Neural crest cell (in vitro differentiated cells): ENCODE measurements at regions not wholly inside any gene's neighbourhood (a gene's known extent, or its start where the extent isn't known, plus 50 kb on each side); places are given as distances from the start of the nearest gene placed in this dataset.
"Not testable (repeated sequence)": the region's sequence is repeated elsewhere in the genome, so short reads cannot be mapped to it uniquely, and the experiment has no call there.

Experiments used
- DNase-seq: peaks from one replicate; pipeline ENCODE4 v3.0.0; 2021; ENCODE audit warnings: low read depth, mixed read lengths, low spot score
- H3K27ac Mint-ChIP-seq: one replicate; pipeline ENCODE4 v1.8.0; 2021; ENCODE audit warnings: mild to moderate bottlenecking, mixed read lengths; ENCODE audit not compliant: unreplicated experiment
- H3K27me3 Mint-ChIP-seq: 2 replicates; pipeline ENCODE4 v1.8.0; 2021; ENCODE audit warnings: low read depth, mild to moderate bottlenecking, mixed read lengths
- H3K36me3 Mint-ChIP-seq: 2 replicates; pipeline ENCODE4 v1.8.0; 2021; ENCODE audit warnings: low read depth, mild to moderate bottlenecking, mixed read lengths
- H3K4me1 Mint-ChIP-seq: 2 replicates; pipeline ENCODE4 v1.8.0; 2021; ENCODE audit warnings: mixed read lengths
- H3K4me3 Mint-ChIP-seq: one replicate; pipeline ENCODE4 v1.8.0; 2021; ENCODE audit warnings: mild to moderate bottlenecking, mixed read lengths
- H3K9me3 Mint-ChIP-seq: 2 replicates; pipeline ENCODE4 v1.8.0; 2021; ENCODE audit warnings: mixed read lengths
- TF ChIP-seq, protein P1 (sequence below): fragments of 200-600 bp; sonication (generic); conservative IDR thresholded peaks from 2 replicates; pipeline ENCODE4 v1.5.0; 2021; ENCODE audit warnings: antibody characterized with exemption, mild to moderate bottlenecking

DNA sequence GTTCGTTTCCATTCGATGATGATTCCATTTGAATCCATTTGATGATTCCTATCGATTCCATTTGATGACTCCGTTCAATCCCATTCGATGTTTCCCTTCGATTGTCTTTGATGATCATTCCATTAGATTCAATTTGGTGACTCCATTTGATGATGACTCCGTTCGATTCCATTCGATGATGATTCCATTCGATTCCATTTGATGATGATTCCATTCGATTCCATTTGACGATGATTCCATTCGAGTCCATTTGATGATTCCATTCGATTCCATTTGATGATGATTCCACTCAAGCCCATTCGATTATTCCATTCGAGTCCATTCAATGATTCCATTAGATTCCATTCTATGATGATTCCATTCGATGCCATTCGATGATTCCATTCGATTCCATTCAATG, 2730.6 kb downstream of the RPIA start:
- Mint-ChIP-seq H3K36me3 (peaks cover 28% of the 10 kb centered on the region), H3K9me3 (peaks cover 21% of the 10 kb centered on the region)
- DNase-seq, H3K4me3 Mint-ChIP-seq, H3K27ac Mint-ChIP-seq, H3K27me3 Mint-ChIP-seq, H3K4me1 Mint-ChIP-seq: not testable (repeated sequence)

- peaks cover 11% of the 10 kb centered on the region for H3K36me3 Mint-ChIP-seq
- H3K4me1 Mint-ChIP-seq, DNase-seq, H3K4me3 Mint-ChIP-seq, H3K27me3 Mint-ChIP-seq, H3K27ac Mint-ChIP-seq: not testable (repeated sequence)
- H3K9me3 Mint-ChIP-seq: peaks cover 11% of the 10 kb centered on the region
Observed at GRCh38 chr2:91427148-91427547, 2735.7 kb downstream of the RPIA start.

DNA sequence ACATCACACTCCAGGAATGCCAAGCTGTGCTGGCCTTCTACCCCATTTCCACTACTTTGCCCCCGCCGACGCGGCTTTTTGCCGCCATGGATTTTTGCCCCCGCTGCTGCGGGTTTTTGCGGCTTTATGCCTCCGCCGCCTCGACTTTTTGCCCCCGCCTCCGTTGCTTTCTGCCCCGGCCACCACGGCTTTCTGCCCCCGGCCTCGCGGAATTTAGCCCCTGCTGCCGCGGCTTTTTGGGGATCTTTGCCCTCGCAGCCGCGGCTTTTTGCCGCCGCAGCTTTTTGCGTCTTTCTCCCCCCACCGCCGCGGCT, 2750.4 kb downstream of the RPIA start:
- not testable (repeated sequence) for H3K36me3 Mint-ChIP-seq, H3K4me1 Mint-ChIP-seq, H3K27ac Mint-ChIP-seq, H3K9me3 Mint-ChIP-seq, H3K4me3 Mint-ChIP-seq, H3K27me3 Mint-ChIP-seq, DNase-seq

DNA sequence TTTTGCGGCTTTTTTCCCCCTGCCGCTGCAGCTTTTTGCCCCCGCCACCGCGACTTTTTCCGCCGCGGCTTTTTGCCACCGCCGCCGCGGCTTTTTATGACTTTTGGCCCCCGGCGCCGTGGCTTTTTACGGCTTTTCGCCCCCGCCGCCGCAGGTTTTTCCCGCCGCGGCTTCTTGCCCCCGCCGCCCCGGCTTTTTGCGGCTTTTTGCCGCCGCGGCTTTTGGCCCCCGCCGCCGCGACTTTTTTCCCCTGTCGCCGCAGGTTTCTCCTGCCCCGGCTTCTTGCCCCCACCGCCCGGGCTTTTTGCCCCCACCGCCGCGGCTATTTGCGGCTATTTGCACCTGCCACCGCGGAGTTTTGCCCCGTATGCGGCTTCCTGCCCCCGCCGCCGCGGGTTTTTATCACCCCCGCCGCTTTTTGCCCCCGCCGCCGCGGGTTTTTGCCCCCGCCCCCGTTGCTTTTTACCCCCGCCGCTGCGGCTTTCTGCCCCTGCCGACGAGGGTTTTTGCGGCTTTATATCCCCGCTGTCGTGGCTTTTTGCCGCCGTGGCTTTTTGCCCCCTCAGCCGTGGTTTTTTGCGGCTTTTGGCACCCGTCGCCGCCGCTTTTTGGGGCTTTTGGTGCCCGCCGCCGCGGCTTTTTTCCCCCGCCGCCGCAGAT, 2750.9 kb downstream of the RPIA start:
- DNase-seq: no peak
- Mint-ChIP-seq H3K9me3 (peaks cover 6% of the 10 kb centered on the region), H3K36me3 (peaks cover 7% of the 10 kb centered on the region), H3K27me3 (peaks cover 2% of the 10 kb centered on the region), H3K27ac (no peak overlapping the region), H3K4me1 (no peaks in the 10 kb centered on the region), H3K4me3 (no peak overlapping the region)
- TF ChIP-seq, protein P1, sequence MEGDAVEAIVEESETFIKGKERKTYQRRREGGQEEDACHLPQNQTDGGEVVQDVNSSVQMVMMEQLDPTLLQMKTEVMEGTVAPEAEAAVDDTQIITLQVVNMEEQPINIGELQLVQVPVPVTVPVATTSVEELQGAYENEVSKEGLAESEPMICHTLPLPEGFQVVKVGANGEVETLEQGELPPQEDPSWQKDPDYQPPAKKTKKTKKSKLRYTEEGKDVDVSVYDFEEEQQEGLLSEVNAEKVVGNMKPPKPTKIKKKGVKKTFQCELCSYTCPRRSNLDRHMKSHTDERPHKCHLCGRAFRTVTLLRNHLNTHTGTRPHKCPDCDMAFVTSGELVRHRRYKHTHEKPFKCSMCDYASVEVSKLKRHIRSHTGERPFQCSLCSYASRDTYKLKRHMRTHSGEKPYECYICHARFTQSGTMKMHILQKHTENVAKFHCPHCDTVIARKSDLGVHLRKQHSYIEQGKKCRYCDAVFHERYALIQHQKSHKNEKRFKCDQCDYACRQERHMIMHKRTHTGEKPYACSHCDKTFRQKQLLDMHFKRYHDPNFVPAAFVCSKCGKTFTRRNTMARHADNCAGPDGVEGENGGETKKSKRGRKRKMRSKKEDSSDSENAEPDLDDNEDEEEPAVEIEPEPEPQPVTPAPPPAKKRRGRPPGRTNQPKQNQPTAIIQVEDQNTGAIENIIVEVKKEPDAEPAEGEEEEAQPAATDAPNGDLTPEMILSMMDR: no peak

GRCh38 chr2:91442906-91443729, 2751.6 kb downstream of the RPIA start:
- not testable (repeated sequence) for H3K27ac Mint-ChIP-seq, H3K9me3 Mint-ChIP-seq, H3K4me3 Mint-ChIP-seq, H3K36me3 Mint-ChIP-seq, H3K4me1 Mint-ChIP-seq, DNase-seq, H3K27me3 Mint-ChIP-seq

- not testable (repeated sequence) for H3K36me3 Mint-ChIP-seq, H3K4me1 Mint-ChIP-seq
Observed at GRCh38 chr2:91443730-91444115, 2752.2 kb downstream of the RPIA start.

GRCh38 chr2:91445705-91446104, 2754.2 kb downstream of the RPIA start:
- not testable (repeated sequence) for H3K27me3 Mint-ChIP-seq, H3K4me1 Mint-ChIP-seq, H3K36me3 Mint-ChIP-seq, DNase-seq, H3K4me3 Mint-ChIP-seq, H3K9me3 Mint-ChIP-seq, H3K27ac Mint-ChIP-seq

More at GRCh38 chr2:91443730-91444115, 2752.2 kb downstream of the RPIA start:
- H3K27me3 Mint-ChIP-seq, H3K9me3 Mint-ChIP-seq, H3K4me3 Mint-ChIP-seq, DNase-seq, H3K27ac Mint-ChIP-seq: not testable (repeated sequence)

- not testable (repeated sequence) for H3K4me3 Mint-ChIP-seq, H3K9me3 Mint-ChIP-seq, H3K36me3 Mint-ChIP-seq, H3K27me3 Mint-ChIP-seq, H3K27ac Mint-ChIP-seq, H3K4me1 Mint-ChIP-seq, DNase-seq
Observed at GRCh38 chr2:91446489-91446888, 2755.0 kb downstream of the RPIA start.

GRCh38 chr2:91446915-91447314, 2755.4 kb downstream of the RPIA start:
- H3K4me3 Mint-ChIP-seq, H3K4me1 Mint-ChIP-seq, DNase-seq, H3K27me3 Mint-ChIP-seq, H3K36me3 Mint-ChIP-seq, H3K27ac Mint-ChIP-seq, H3K9me3 Mint-ChIP-seq: not testable (repeated sequence)

GRCh38 chr2:91447508-91447907, 2756.0 kb downstream of the RPIA start:
- not testable (repeated sequence) for H3K4me3 Mint-ChIP-seq, H3K4me1 Mint-ChIP-seq, H3K36me3 Mint-ChIP-seq, H3K9me3 Mint-ChIP-seq, DNase-seq, H3K27me3 Mint-ChIP-seq, H3K27ac Mint-ChIP-seq

GRCh38 chr2:91462292-91462691, 2770.8 kb downstream of the RPIA start:
- H3K36me3 Mint-ChIP-seq, H3K9me3 Mint-ChIP-seq, H3K4me1 Mint-ChIP-seq, DNase-seq, H3K4me3 Mint-ChIP-seq, H3K27ac Mint-ChIP-seq, H3K27me3 Mint-ChIP-seq: not testable (repeated sequence)

DNA sequence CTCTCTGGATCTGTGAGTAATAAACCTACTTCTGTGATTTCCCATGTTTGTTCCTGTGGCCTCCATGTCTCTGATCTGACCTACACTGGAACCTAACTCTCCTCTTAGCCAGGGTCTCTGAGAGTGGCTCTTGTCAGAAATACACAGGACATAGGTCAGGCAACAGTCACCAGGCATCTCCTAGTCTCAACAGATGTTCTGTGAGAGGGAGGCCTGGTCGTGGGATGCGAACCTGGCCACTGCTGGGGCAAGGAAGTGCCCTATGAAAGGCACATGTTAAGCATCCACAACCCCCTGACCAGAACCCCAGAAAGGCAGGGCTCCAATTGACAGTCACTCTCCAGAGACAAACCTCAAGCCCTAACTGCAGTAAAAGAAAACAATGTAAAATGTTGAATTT, 2771.5 kb downstream of the RPIA start:
- not testable (repeated sequence) for H3K4me3 Mint-ChIP-seq, H3K9me3 Mint-ChIP-seq, DNase-seq, H3K4me1 Mint-ChIP-seq, H3K27ac Mint-ChIP-seq, H3K27me3 Mint-ChIP-seq, H3K36me3 Mint-ChIP-seq

DNA sequence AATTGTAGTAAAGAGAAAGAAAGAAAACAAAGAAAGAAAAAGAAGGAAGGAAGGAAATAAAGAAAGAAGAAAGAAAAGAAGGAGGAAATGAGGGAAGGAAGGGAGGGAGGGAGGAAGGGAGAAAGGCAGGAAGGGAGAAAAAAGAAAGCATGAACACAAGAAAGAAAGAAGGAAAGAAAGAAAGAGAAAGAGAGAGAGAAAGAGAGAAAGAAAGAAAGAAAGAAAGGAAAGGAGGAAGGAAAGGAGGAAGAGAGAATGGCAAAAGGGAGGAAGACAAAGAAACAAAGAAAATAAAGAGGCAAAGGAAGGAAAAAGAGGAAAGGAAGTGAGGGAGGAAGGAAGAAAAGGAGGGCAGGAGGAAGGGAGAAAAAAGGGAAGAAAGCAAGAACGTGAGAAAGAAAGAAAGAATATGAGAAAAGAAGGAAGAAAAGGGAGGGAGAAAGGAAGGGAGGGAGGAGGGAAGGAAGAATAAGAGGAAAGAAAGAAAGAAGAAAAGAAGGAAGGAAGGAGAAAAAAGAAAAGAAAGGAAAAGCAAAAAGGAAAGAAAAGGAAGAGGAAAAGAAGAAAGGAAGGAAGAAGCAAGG, 2775.4 kb downstream of the RPIA start:
- H3K27me3 Mint-ChIP-seq, H3K4me1 Mint-ChIP-seq, H3K4me3 Mint-ChIP-seq, DNase-seq, H3K9me3 Mint-ChIP-seq, H3K27ac Mint-ChIP-seq, H3K36me3 Mint-ChIP-seq: not testable (repeated sequence)
